Gastroesophageal sphincter (tissue), 3 donors: ENCODE measurements at regions not wholly inside any gene's neighbourhood (a gene's known extent, or its start where the extent isn't known, plus 50 kb on each side); places are given as distances from the start of the nearest gene placed in this dataset.

Experiments used
- CTCF ChIP-seq, 4 experiments: fragments of 200-600 bp in 2 of 4; fragments of 450-650 bp in 2 of 4; sonication (generic) in 1 of 4; IDR thresholded peaks; one replicate each; pipeline ENCODE4 v1.5.1; 2017 to 2019; ENCODE audit warnings: antibody characterized with exemption in 4 of 4, mild to moderate bottlenecking in 2 of 4, moderate library complexity in 2 of 4
- EP300 ChIP-seq: sonication (generic); formaldehyde crosslinking; IDR thresholded peaks from one replicate; pipeline ENCODE4 v1.6.1; 2017; ENCODE audit warnings: antibody characterized with exemption, mild to moderate bottlenecking
- POLR2A ChIP-seq, 2 donors: fragments of 450-650 bp; IDR thresholded peaks; one replicate each; pipeline ENCODE4 v1.6.1; 2017; ENCODE audit warnings: antibody characterized with exemption in 2 of 2, mild to moderate bottlenecking in 2 of 2, moderate library complexity in 1 of 2
- POLR2AphosphoS5 ChIP-seq: sonication (generic); formaldehyde crosslinking; IDR thresholded peaks from one replicate; pipeline ENCODE4 v1.6.1; 2017; ENCODE audit warnings: antibody characterized with exemption

GRCh38 chr9:16314476-16314875 lies 556.0 kb downstream of the BNC2 start:
- TF ChIP-seq POLR2AphosphoS5 (no peak), CTCF (IDR thresholded peaks at IDR 0.05) (no peak), POLR2A (IDR thresholded peaks at IDR 0.05) (no peak), EP300 (no peak)
